Spleen (tissue), 7 donors: ENCODE measurements at regions not wholly inside any gene's neighbourhood (a gene's known extent, or its start where the extent isn't known, plus 50 kb on each side); places are given as distances from the start of the nearest gene placed in this dataset.

Source experiments
- CTCF ChIP-seq, 11 experiments: fragments of 200-600 bp in 7 of 11; fragments of 450-650 bp in 4 of 11; sonication (generic) in 4 of 11; IDR thresholded peaks in 8 of 11; conservative IDR thresholded peaks in 3 of 11; 1 replicate in 7 of 11; 2 replicates in 4 of 11; pipeline versions ENCODE4 v1.4.0 to v1.8.0; 2016 to 2021; ENCODE audit warnings: antibody characterized with exemption in 11 of 11, inconsistent platforms in 4 of 11, mild to moderate bottlenecking in 1 of 11
- POLR2A ChIP-seq, 3 donors: fragments of 450-650 bp; IDR thresholded peaks; one replicate each; pipeline ENCODE4 v1.5.1; 2017; ENCODE audit warnings: antibody characterized with exemption in 3 of 3, mild to moderate bottlenecking in 1 of 3
- POLR2AphosphoS5 ChIP-seq, 3 donors: sonication (generic); formaldehyde crosslinking; IDR thresholded peaks; one replicate each; pipeline ENCODE4 v1.5.1; 2017; ENCODE audit warnings: antibody characterized with exemption in 3 of 3
- donor health status: DM: no; HTN: no; CAD: no; lungs with moderate emphysema.
- donor health status: DM: no; HTN: no; CAD: no.
- donor health status: DM: no; HTN: no; CAD: no.

- TF ChIP-seq POLR2A (IDR thresholded peaks at IDR 0.05), result no peak
- TF ChIP-seq CTCF (IDR thresholded peaks at IDR 0.05 in 8 of 11, conservative IDR thresholded peaks at IDR 0.05 in 3 of 11), result no peak
- TF ChIP-seq POLR2AphosphoS5 (IDR thresholded peaks at IDR 0.05), result no peak
Measured at GRCh38 chr22:22113701-22114100, 130.9 kb upstream of the VPREB1 start.
